NOMO-1 treated with DMSO at 0.1 percent for 48 hours (cell line): ENCODE measurements at regions not wholly inside any gene's neighbourhood (a gene's known extent, or its start where the extent isn't known, plus 50 kb on each side); places are given as distances from the start of the nearest gene placed in this dataset.
A peak's percentile ranks its signal among the peaks of the same experiment; 100 is the strongest.
"Not testable (repeated sequence)": the region's sequence is repeated elsewhere in the genome, so short reads cannot be mapped to it uniquely, and the experiment has no call there.

ENCODE experiments used
- DNase-seq: peaks from one replicate; lab custom pipeline; 2025; ENCODE audit not compliant: unreplicated experiment; lab: John Stamatoyannopoulos, UW

DNA sequence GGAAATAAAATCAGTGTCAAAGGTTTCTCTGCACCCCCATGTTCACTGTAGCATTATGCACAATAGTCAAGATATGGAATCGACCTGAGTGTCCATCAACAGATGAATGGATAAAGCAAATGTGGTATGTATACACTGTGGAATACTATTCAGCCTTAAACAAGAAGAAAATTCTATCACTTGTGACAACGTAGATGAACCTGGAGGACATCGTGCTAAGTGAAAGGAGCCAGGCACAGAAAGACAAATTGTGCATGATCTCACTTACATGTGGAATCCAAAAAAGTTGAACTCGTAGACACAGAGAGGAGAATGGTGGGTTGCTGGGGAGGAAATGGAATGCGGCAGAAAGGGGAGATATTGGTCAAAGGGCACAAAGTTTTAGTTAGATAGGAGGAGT, 136.3 kb upstream of the ESR1 start:
- DNase-seq = no peak

DNA sequence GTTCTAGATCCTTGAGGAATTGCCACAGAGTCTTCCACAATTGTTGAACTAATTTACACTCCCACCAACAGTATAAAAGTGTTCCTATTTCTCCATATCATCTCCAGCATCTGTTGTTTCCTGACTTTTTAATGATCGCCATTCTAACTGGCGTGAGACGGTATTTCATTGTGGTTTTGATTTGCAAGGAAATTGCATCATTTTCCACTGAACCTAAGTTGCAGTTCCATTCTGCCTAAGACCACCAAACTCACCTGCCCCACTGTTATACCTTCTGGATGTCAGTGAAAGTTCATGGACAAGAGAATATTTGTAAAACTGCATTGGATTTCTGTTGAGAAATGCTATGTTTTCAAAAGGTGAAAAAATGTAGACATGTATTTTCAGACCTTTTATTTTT, 132.9 kb upstream of the ESR1 start:
- DNase-seq = no peak

DNA sequence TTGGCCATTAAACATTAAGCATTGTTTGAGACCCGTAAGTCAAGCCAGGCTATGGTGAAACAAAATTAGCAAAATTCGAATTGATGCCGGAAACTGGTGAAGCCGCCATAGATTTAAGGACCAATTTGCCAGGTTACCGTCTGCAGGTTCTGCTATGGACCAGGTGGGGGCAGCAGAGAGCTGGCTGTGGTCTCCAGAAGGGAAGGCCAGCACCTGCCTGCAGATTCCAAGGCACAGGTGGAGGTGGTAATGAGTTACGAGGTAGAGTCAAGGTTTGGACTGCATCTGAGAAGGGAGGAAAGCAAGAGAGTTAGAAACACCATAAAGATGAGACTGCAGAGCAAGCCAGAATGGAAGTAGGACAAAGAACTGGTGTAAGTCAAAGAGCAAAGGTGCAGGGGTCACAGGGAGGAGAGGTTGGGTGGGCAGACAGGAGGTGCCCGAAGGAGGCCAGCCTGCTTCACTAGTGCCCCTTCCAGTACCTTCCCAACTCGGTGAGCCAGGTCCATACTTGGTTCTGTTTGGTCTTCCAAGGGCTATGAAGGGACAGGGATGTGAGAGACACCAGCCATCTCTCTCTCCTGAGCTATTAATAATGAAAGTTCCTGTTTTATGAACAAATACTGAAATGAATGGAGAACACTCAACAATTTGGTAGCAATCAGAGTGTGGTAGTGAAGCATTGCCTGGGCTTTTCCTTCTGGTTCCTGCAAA, 131.6 kb upstream of the ESR1 start:
- peak; percentile 5 for DNase-seq

DNA sequence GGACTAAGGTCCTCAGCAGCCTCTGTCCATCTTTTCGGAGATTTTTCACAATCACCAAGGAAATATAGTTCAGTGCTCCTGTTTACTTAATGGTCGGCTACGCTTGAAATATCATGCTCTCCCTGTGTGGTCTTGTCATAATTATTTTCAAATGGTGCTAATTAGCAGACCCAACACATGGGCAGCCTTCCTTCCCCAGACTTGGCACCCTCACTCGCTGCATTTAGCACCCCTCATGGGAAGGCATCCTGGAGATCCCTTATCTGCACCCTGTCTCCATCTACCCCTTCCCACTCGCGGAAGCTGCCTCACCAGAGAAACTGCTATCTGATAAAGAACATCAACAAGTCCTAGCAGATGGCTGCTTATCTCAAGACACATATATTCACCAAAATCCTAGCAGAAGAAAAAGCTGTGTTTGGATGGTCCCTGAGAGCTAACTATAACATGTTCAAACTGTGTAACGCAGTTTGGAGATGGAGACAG, 131.0 kb upstream of the ESR1 start:
- DNase-seq = no peak

DNA sequence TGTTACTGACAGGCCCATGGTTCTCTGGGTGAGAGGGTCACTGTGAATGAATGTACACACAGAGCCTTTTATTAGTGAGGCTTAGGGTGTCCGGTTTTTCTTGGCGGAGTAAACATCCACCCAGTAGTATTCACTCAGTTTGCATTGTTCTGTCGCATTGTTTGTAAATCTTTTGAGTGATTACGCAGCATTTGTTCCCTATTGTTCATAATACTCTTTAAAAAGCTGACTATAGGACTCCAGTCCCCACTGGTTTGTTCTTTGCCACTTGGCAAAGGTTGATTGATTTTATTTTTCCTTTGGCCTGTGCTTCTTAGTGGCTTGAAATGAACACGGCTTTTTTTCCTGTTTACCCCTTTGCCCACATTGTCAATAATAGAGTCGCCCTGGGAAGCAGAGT, 130.1 kb upstream of the ESR1 start:
- no peak for DNase-seq

DNA sequence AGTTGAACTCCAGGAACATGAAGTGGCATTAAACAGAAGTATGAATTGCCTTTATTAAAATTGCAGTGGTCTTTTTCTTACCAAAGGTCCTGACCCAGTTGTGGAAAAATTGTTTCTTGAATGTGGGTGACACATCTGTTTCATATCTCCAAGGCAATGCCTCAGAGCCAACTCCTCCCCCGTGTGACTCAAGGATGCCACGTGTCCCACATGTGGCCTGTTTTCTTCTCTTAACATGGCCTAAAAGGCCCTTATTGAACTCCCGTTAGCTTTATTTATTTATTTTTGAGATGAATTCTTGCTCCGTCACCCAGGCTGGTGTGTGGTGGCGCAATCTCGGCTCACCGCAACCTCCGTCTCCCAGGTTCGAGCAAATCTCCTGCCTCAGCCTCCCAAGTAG, 128.4 kb upstream of the ESR1 start:
- no peak for DNase-seq

DNA sequence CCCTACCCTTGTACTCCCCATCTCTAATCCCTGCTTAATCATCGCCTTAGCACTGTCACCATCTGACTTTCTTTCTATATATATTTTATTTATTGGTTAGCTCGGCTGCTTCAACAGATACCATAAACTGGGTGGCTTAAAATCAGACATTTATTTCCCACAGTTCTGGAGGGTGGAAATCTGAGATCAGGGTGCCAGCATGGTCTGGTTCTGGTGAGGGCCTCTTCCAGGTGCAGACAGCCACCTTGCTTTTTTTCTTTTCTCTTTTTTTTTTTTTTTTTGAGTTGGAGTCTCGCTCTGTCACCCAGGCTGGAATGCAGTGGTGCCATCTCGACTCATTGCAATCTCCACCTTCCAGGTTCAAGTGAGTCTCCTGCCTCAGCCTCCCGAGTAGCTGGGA, 127.5 kb upstream of the ESR1 start:
- no peak for DNase-seq

DNA sequence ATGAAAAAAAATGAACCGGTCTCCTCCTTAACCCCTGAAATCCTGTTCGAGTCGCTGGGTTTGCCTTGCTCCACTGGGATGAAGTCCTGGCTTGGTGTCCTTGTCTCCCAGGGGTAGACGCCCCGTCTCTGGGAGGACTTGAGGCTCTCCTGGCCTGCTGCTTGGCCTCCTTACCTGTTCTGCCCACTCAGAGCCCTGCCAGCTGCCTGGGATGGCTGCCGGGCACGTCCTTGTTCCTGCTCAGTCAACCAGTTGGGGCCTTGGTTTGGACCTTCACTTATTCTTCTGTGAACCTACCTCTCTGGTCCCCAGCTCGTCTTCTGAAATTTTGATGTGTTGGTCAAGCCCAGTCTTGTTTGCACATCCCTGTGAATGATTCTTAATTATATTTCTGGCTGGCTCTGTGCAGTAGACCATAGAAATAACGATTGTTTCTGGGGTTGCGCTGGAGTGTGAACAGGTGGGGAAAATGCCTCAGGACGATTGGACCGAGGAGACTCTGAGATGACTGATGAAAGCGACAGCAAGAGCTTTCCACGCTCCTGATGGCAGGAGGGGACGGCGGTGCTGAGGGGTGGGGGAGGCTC, 126.5 kb upstream of the ESR1 start:
- DNase-seq = no peak

DNA sequence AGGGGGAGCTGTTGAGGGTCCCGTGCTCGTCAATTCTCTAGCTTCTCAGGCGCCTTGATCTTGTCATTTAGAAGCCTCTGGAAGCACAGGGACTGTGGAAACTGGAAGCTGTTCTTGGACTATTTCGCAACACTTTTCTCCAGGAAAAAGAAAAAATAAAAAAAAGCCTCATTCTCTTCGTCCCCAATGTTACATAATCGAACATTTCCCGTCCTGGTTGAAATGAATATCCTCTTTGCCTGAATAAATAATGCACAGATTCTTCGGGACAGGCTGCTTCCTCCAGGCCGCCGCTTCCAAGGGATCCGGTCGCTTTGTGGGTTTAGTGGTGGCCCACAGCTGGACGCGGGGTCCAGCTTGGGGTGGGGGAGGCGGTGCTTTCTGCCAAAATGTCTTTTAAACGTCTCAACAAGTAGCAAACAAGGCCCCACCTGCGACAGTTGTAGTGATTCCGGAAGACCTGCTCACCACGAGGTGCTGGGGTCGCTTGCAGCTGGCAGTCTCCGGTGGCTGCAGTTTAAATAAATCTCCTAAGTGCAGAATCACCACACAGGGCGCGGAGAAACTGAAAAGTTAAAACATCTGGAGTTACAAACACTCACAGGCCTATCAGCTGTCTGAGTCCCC, 125.9 kb upstream of the ESR1 start:
- no peak for DNase-seq

DNA sequence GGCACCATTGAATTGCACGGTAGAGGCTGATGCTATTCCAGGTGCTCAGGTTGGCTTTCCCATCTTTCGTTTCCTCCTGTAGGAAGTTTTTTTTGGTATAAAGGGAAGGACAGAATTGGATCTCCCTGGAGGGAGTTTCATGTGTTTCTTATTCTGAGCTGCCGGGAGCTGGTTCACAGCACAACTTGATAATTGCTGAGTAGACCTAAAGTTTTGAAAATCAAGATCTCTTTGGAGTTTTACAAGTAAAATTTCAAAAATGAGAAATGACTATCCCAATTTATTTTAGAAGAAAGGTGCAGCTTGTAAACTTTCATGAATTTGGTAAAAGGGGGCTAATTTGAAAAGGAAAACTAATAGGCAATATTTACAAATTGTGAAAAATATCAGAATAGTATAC, 125.2 kb upstream of the ESR1 start:
- no peak for DNase-seq

DNA sequence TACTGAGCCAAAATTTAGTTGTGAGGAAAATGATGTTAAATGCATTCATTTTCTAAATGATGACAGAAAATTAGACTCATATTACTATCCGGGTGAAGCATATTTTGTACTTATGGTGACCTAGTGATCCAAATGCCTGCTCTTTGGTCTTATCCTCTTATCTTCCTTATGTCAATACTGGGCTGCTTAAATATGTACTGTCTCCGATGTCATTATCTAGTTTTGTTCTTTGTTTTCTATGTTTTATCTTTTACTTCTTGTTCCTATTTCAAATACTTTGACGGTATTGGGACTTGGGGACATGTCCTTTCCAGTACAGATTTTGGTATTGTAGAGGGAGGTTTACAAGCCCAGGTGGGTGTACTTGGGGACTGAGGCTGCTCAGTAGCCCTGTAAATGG, 124.6 kb upstream of the ESR1 start:
- DNase-seq = no peak

DNA sequence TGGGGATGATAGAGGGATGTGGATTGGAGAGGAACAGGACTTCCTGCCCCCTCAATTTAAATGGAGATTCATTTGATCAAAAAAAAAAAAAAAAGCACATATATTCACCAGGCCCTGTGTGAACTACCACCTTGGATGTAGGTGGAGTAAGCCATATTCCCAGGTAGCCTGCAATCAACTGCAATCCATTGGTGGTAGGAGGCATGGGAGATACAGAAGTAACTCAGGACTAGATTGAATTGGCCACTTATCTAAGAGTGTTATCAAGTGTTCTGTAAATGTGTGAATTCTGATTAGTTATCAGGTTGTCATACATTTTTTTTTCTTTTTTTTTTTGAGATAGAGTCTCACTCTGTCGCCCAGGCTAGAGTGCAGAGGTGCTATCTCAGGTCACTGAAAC, 124.1 kb upstream of the ESR1 start:
- no peak for DNase-seq

DNA sequence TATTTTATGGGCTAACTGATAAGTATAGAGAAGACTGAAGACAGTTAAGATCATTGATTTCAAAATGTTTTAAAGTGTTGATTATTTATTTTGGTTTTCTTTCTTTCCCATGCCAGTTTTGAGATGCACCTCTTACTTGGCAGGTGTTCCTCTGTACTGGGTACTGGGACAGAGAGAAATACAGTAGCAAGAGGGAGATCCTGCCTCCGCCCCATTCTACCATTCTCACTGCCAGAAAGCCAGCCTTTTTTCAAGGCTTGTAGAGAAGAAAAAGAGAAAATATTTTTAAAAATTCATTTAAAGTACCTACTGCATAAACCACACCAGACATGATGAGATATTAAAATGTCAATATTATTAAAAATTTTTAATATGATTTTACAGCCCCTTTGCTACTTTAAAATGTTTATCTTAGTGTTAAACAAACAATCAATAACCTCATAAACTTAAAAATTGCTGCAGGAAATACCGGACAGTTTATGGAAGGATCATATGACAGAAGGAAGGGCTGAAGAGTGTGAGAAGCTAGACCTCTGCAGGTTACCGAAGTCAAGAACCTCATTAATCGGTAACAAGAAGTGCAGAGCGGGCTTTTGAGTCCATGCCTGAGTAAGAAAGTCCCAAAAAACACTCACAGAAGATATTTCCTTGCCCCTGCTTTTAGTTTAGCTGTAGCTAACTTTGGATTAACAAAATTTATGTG, 117.8 kb upstream of the ESR1 start:
- no peak for DNase-seq

DNA sequence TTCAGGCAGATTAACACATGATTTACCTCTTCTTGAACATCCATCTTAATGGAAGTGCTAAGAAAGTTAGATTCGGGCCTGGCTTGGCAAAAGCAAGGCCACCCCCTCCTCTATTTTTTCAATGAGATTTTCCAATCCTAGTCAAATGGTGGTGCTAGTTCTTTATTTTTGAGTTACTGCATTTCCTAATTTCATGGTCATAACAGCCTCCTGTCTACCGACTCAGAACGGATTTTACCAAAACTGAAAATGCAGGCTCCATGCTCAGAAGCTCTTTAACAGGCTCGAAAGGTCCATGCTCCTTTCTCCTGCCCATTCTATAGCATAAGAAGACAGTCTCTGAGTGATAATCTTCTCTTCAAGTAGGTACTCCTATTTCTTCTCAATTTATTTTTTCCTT, 117.2 kb upstream of the ESR1 start:
- DNase-seq = no peak

DNA sequence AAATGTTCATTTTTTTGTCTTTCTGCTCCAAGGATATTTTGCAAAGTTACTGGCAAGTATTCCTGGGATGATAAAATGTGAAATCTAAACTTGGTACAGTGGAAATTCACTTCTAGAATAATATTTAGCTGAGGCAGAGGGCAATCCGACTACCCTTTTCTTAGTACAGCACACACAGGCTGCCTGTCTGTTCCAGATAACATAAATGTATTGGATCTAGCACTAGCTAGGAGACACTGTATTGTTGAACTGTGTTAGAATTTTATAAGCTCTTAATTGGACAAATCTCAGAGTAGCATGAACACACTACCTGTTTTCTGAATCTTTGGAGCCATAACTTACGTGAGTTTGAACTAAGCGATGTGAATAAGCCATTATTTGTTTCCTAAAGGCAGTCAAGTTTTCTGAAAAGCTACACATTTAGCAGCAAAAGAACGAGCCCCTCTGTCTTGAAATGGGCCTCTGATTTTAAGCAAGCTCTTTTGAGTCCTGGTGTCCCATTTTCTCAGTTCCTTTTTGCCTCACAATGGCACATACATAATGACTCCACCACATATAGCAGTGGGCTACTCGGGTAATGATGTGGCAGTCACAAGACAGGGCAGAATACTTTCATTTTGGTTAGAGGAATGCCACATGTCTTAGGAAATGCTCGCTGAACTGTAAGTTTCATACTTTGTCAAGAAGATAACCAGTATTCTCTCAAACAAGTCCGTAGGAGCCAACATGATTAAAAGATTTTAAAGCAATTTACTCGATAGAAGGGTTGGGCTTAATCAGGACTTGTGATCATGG, 116.5 kb upstream of the ESR1 start:
- peak; percentile 3 for DNase-seq

DNA sequence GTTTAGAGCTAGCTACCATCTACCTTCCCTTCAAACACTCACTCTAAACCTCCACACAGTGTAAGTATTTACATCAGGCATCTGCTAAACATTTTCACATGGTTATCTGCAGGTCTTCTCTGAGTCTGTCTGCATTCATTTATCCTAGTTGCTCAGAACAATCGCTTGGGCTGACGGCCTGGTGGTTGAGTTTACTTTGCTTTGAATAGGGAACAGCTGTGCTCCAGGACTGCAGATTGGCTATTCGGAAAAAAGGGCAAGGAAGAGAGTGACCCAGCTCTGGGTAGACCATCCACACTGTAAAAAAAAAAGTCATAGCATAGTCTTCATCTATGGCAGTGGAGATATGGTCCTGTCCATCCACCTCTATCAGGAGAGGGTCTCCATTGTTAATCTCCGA, 115.3 kb upstream of the ESR1 start:
- DNase-seq = no peak

DNA sequence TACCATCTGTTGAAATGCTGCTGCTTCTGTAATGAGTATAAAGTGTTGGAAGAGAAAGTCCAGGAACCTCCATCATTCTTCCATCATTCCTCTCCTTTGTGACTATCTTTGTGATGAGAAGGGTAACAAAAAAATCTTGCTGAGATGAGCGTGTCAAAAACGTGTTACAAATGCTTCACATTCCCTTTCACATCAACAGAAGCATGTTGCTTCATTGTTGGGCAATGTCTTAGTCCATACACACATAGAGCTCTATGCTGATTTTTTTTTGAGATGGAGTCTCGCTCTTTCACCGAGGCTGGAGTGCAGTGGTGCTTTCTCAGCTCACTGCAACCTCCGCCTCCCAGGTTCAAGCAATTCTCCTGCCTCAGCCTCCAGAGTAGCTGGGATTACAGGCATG, 114.1 kb upstream of the ESR1 start:
- DNase-seq = no peak

DNA sequence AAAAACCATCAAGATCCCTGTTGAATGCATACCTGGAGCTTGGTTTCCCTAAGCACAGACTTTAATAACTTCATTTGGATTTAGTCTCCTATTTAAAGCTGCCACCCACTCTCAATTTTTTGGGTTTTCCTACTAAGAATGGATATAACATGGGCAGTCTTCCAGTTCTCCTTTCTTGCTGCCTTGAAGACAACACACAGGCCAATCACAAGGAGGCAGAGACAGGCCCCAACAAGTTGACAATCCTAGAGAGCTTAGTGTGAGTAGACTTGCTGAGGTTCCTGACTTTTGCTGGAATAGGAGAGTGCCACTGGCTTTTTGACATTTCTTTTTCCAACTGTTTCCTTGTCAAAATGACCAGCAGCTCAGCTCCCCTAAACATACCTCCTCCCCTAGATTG, 112.3 kb upstream of the ESR1 start:
- DNase-seq = no peak

DNA sequence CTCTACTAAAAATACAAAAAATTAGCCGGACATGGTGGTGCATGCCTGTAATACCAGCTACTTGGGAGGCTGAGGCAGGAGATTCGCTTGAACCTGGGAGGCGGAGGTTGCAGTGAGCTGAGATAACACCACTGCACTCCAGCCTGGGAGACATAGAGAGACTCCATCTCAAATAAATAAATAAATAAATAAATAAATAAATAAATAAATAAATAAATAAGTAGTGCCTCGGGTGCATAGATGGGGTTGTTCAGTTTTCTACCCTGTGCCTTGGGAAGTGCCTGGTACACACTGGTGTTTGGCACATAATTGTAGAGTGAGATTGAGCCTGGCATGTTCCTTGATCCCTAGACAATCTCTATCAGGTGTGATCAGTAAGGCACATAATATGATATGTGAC, 111.2 kb upstream of the ESR1 start:
- not testable (repeated sequence) for DNase-seq

DNA sequence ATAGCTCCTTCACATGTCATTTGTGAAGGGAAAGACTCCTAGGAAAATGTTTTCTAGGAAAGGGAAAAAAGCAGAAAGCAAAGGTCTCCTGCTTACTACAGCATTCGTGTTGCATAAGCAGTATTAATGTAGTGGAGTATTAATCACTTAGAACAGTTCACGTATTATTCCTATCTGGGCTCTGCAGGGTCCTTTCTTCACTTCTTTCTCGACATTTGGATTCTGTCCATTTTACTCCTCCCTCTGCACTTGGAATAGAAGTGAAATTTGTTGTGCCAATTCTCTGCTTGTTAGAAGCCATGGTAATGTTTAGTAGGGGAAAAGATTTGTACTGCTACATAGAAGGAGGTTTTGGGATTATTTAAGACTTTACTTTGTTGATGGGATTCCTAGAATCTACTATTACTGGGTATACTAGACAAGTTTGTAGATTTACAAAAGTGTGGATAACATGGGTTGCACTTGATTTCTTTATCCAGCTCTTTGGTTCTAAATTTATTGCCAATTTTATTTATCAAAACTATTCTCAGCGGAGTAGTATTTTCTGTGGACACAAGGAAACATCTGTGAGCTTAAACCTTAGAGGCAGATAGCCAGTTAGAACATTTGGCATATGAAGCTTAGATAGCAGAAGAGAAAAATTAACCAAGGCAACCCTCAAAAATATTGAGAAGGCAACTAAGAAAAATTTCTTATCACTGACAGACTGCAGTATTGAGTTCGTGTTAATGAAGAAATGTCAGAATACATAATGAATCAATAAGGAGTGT, 108.4 kb upstream of the ESR1 start:
- no peak for DNase-seq
